Breast epithelium (tissue), 3 donors: ENCODE measurements at regions not wholly inside any gene's neighbourhood (a gene's known extent, or its start where the extent isn't known, plus 50 kb on each side); places are given as distances from the start of the nearest gene placed in this dataset.

Experiments used
- CTCF ChIP-seq, 3 donors: fragments of 450-650 bp; IDR thresholded peaks; one replicate each; pipeline ENCODE4 v1.5.1; 2016 to 2017; ENCODE audit warnings: antibody characterized with exemption in 3 of 3, mild to moderate bottlenecking in 3 of 3, moderate library complexity in 3 of 3
- POLR2A ChIP-seq: fragments of 450-650 bp; IDR thresholded peaks from one replicate; pipeline ENCODE4 v1.6.1; 2016; ENCODE audit warnings: antibody characterized with exemption, mild to moderate bottlenecking, moderate library complexity
- POLR2AphosphoS5 ChIP-seq, 3 donors: sonication (generic); formaldehyde crosslinking; IDR thresholded peaks; one replicate each; pipeline ENCODE4 v1.6.1; 2017; ENCODE audit warnings: antibody characterized with exemption in 3 of 3

GRCh38 chr22:48563118-48563965 is 1264.3 kb downstream of the BRD1 start:
- TF ChIP-seq CTCF (IDR thresholded peaks at IDR 0.05) (no peak), POLR2AphosphoS5 (IDR thresholded peaks at IDR 0.05) (no peak), POLR2A (no peak)
